Neural cell (in vitro differentiated cells): ENCODE measurements at regions not wholly inside any gene's neighbourhood (a gene's known extent, or its start where the extent isn't known, plus 50 kb on each side); places are given as distances from the start of the nearest gene placed in this dataset.
"Not testable (repeated sequence)": the region's sequence is repeated elsewhere in the genome, so short reads cannot be mapped to it uniquely, and the experiment has no call there.

Experiments used
- H2AFZ ChIP-seq: fragments of 200-600, 300-800 bp; sonication (generic), shearing (Covaris generic); 2 replicates; pipeline ENCODE4 v1.6.0; 2014; ENCODE audit warnings: low read depth, mild to moderate bottlenecking, antibody characterized with exemption, low read length, moderate library complexity
- H3F3A ChIP-seq: fragments of 200-600 bp; shearing (Covaris generic); 2 replicates; pipeline ENCODE4 v1.6.1; 2016; ENCODE audit warnings: mild to moderate bottlenecking, moderate library complexity, mixed read lengths, antibody characterized with exemption, low read length; ENCODE audit not compliant: insufficient read depth, poor library complexity, severe bottlenecking
- H3K27ac ChIP-seq: fragments of 200-600, 300-800 bp; sonication (generic), shearing (Covaris generic); 2 replicates; pipeline ENCODE4 v1.5.1; 2014; ENCODE audit warnings: mild to moderate bottlenecking, low read length, moderate library complexity
- H3K27me3 ChIP-seq: fragments of 300-800, 200-600 bp; sonication (generic), shearing (Covaris generic); 2 replicates; pipeline ENCODE4 v1.6.0; 2014; ENCODE audit warnings: mild to moderate bottlenecking, low read depth, low read length, moderate library complexity; ENCODE audit not compliant: insufficient read depth
- H3K36me3 ChIP-seq: fragments of 300-800, 200-600 bp; sonication (generic), shearing (Covaris generic); 2 replicates; pipeline ENCODE4 v1.5.1; 2014; ENCODE audit warnings: mild to moderate bottlenecking, antibody characterized with exemption, low read length, moderate library complexity; ENCODE audit not compliant: insufficient read depth
- H3K4me2 ChIP-seq: fragments of 300-800, 200-600 bp; sonication (generic), shearing (Covaris generic); 2 replicates; pipeline ENCODE4 v1.6.0; 2014; ENCODE audit warnings: mild to moderate bottlenecking, low read length
- H3K4me3 ChIP-seq: fragments of 300-800, 200-600 bp; sonication (generic), shearing (Covaris generic); 2 replicates; pipeline ENCODE4 v1.5.1; 2014; ENCODE audit warnings: mild to moderate bottlenecking, low read length, moderate library complexity
- H3K79me2 ChIP-seq: fragments of 200-600 bp; shearing (Covaris generic); replicated peaks from 2 replicates; pipeline ENCODE4 v1.6.0; 2014; ENCODE audit warnings: mild to moderate bottlenecking, low read length, moderate library complexity; ENCODE audit not compliant: insufficient read depth
- H3K9ac ChIP-seq: fragments of 300-800, 200-600 bp; sonication (generic), shearing (Covaris generic); 2 replicates; pipeline ENCODE4 v1.6.1; 2016; ENCODE audit warnings: mild to moderate bottlenecking, low read length, mixed read lengths
- H3K9me2 ChIP-seq: fragments of 200-600 bp; shearing (Covaris generic); 2 replicates; pipeline ENCODE4 v1.6.1; 2016; ENCODE audit warnings: mild to moderate bottlenecking, low read length, mixed read lengths; ENCODE audit not compliant: insufficient read depth
- H3K9me3 ChIP-seq: fragments of 200-600, 300-800 bp; sonication (generic), shearing (Covaris generic); 2 replicates; pipeline ENCODE4 v1.6.1; 2016; ENCODE audit warnings: mild to moderate bottlenecking, mixed run types, low read length, moderate library complexity, mixed read lengths
- H4K20me1 ChIP-seq: fragments of 200-600 bp; shearing (Covaris generic); 2 replicates; pipeline ENCODE4 v1.6.1; 2016; ENCODE audit warnings: mild to moderate bottlenecking, mixed run types; ENCODE audit not compliant: insufficient read depth
- EP300 ChIP-seq: fragments of 450-650 bp; conservative IDR thresholded peaks from 2 replicates; pipeline ENCODE4 v1.6.1; 2014; ENCODE audit warnings: antibody characterized with exemption, mild to moderate bottlenecking, moderate library complexity; ENCODE audit not compliant: poor library complexity, severe bottlenecking
- EZH2 ChIP-seq: fragments of 200-600, 300-800 bp; shearing (Covaris generic), sonication (generic); IDR thresholded peaks from 2 replicates; pipeline ENCODE4 v1.6.1; 2014; ENCODE audit warnings: antibody characterized with exemption, low read length, borderline replicate concordance, mild to moderate bottlenecking; ENCODE audit not compliant: insufficient read depth, poor library complexity, severe bottlenecking
- MXI1 ChIP-seq: fragments of 450-650 bp; conservative IDR thresholded peaks from 2 replicates; pipeline ENCODE4 v1.6.1; 2014; ENCODE audit warnings: antibody characterized with exemption, mild to moderate bottlenecking; ENCODE audit not compliant: poor library complexity, severe bottlenecking
- POLR2AphosphoS5 ChIP-seq: IDR thresholded peaks from 2 replicates; pipeline ENCODE4 v1.6.1; 2012
- RAD21 ChIP-seq: fragments of 450-650 bp; conservative IDR thresholded peaks from 2 replicates; pipeline ENCODE4 v1.6.1; 2014; ENCODE audit warnings: antibody characterized with exemption, mild to moderate bottlenecking, moderate library complexity
- SMC3 ChIP-seq: fragments of 450-650 bp; conservative IDR thresholded peaks from 2 replicates; pipeline ENCODE4 v1.6.1; 2014; ENCODE audit warnings: antibody characterized with exemption, mild to moderate bottlenecking, moderate library complexity; ENCODE audit not compliant: poor library complexity
- TAF1 ChIP-seq: IDR thresholded peaks from 2 replicates; pipeline ENCODE4 v1.6.1; 2012; ENCODE audit warnings: low read depth
- TF ChIP-seq, protein P1 (sequence below): IDR thresholded peaks from 2 replicates; pipeline ENCODE4 v1.6.1; 2012; ENCODE audit warnings: borderline replicate concordance
- TF ChIP-seq, protein P2 (sequence below): fragments of 450-650 bp; IDR thresholded peaks from 2 replicates; pipeline ENCODE4 v1.5.1; 2014; ENCODE audit warnings: antibody characterized with exemption, mild to moderate bottlenecking, moderate library complexity; ENCODE audit not compliant: poor library complexity, severe bottlenecking

DNA sequence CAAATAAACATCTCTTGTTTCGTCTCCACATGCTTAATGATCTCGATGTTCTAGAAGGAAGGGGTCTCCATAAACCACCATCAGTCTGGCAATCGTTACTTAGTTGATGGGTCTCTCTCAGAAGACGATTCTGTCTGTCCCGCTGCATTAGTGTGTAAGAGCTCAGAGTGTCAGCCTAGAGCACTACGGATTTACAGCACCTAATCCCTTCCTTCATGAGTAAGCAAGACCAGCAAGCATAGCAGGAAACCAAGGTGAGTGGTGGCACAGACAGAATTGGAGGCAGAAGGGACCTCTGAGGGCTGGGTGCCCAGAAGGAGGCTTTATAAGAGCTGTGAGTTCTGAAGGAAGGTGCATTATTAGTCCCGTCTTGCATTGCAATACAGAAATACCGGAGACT, 440.1 kb downstream of the RBFOX1 start:
- no peaks in the 10 kb centered on the region for H3K36me3 ChIP-seq

GRCh38 chr16:7769091-7769490, 436.4 kb downstream of the RBFOX1 start:
- H4K20me1 ChIP-seq, H3K9me3 ChIP-seq, H3K79me2 ChIP-seq, H3F3A ChIP-seq, H3K9me2 ChIP-seq, H3K27ac ChIP-seq, H3K9ac ChIP-seq, H2AFZ ChIP-seq, H3K4me3 ChIP-seq, H3K27me3 ChIP-seq, H3K36me3 ChIP-seq, H3K4me2 ChIP-seq: not testable (repeated sequence)

More for the DNA sequence above, 440.1 kb downstream of the RBFOX1 start:
- H3K9me2 ChIP-seq: no peaks in the 10 kb centered on the region
- no peak overlapping the region for H3K4me2 ChIP-seq
- no peak for TF ChIP-seq TAF1
- TF ChIP-seq RAD21: no peak
- no peak for TF ChIP-seq EP300
- TF ChIP-seq POLR2AphosphoS5: no peak
- TF ChIP-seq, protein P1, sequence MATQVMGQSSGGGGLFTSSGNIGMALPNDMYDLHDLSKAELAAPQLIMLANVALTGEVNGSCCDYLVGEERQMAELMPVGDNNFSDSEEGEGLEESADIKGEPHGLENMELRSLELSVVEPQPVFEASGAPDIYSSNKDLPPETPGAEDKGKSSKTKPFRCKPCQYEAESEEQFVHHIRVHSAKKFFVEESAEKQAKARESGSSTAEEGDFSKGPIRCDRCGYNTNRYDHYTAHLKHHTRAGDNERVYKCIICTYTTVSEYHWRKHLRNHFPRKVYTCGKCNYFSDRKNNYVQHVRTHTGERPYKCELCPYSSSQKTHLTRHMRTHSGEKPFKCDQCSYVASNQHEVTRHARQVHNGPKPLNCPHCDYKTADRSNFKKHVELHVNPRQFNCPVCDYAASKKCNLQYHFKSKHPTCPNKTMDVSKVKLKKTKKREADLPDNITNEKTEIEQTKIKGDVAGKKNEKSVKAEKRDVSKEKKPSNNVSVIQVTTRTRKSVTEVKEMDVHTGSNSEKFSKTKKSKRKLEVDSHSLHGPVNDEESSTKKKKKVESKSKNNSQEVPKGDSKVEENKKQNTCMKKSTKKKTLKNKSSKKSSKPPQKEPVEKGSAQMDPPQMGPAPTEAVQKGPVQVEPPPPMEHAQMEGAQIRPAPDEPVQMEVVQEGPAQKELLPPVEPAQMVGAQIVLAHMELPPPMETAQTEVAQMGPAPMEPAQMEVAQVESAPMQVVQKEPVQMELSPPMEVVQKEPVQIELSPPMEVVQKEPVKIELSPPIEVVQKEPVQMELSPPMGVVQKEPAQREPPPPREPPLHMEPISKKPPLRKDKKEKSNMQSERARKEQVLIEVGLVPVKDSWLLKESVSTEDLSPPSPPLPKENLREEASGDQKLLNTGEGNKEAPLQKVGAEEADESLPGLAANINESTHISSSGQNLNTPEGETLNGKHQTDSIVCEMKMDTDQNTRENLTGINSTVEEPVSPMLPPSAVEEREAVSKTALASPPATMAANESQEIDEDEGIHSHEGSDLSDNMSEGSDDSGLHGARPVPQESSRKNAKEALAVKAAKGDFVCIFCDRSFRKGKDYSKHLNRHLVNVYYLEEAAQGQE: no peak
- no peak for TF ChIP-seq MXI1
- no peak for TF ChIP-seq SMC3
- TF ChIP-seq, protein P2, sequence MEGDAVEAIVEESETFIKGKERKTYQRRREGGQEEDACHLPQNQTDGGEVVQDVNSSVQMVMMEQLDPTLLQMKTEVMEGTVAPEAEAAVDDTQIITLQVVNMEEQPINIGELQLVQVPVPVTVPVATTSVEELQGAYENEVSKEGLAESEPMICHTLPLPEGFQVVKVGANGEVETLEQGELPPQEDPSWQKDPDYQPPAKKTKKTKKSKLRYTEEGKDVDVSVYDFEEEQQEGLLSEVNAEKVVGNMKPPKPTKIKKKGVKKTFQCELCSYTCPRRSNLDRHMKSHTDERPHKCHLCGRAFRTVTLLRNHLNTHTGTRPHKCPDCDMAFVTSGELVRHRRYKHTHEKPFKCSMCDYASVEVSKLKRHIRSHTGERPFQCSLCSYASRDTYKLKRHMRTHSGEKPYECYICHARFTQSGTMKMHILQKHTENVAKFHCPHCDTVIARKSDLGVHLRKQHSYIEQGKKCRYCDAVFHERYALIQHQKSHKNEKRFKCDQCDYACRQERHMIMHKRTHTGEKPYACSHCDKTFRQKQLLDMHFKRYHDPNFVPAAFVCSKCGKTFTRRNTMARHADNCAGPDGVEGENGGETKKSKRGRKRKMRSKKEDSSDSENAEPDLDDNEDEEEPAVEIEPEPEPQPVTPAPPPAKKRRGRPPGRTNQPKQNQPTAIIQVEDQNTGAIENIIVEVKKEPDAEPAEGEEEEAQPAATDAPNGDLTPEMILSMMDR: no peak
- no peak for TF ChIP-seq EZH2
- H2AFZ ChIP-seq: no peak overlapping the region
- no peak overlapping the region for H3K4me3 ChIP-seq
- no peaks in the 10 kb centered on the region for H3K79me2 ChIP-seq
- H3K9me3 ChIP-seq: no peaks in the 10 kb centered on the region
- no peaks in the 10 kb centered on the region for H3K27me3 ChIP-seq
- no peak overlapping the region for H3K27ac ChIP-seq
- H3K9ac ChIP-seq: no peak overlapping the region
- no peaks in the 10 kb centered on the region for H4K20me1 ChIP-seq
- H3F3A ChIP-seq: no peaks in the 10 kb centered on the region

DNA sequence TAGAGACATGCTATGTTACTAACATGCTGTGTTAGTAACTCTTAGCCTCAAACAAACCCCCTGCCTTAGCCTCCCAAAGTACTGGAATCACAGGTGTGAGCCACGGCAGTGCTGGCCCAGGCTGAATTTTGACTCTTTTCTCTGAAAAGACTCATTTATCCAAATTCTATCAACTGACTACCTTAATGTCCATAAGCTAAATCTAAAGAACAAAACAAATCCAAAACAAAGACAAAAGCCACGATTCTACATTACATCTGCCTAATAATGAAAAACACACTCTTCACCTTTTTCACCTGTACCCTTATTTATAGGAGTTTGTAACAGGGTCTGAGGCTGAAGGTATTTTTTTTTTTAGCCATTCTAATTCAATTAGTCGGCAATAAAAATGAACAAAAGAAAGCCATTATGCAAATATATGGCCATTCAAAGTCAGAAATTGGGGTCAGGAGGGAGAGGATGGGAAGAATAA, 432.5 kb downstream of the RBFOX1 start:
- Histone ChIP-seq H3K27me3 (no peaks in the 10 kb centered on the region), H3K36me3 (no peaks in the 10 kb centered on the region), H2AFZ (no peak overlapping the region), H3K79me2 (no peaks in the 10 kb centered on the region), H3K4me2 (no peak overlapping the region), H3K9me2 (no peaks in the 10 kb centered on the region), H4K20me1 (no peaks in the 10 kb centered on the region), H3K4me3 (no peak overlapping the region), H3K27ac (no peak overlapping the region), H3K9ac (no peak overlapping the region), H3F3A (no peaks in the 10 kb centered on the region), H3K9me3 (no peaks in the 10 kb centered on the region)
- TF ChIP-seq POLR2AphosphoS5 (no peak), RAD21 (no peak), EP300 (no peak), EZH2 (no peak), SMC3 (no peak), TAF1 (no peak), MXI1 (no peak)
- TF ChIP-seq, protein P1: no peak
- TF ChIP-seq, protein P2: no peak
